Activated CD8-positive, alpha-beta T cell treated with anti-CD3 and anti-CD28 coated beads for 36 hours (primary cell): ENCODE measurements at regions not wholly inside any gene's neighbourhood (a gene's known extent, or its start where the extent isn't known, plus 50 kb on each side); places are given as distances from the start of the nearest gene placed in this dataset.

Experiments used
- ATAC-seq: fragments of 200-7000 bp; cut with Tn5 transposase; one replicate; pipeline ENCODE4 v1.10.0; 2021; ENCODE audit warnings: mild to moderate bottlenecking, moderate library complexity
- CTCF ChIA-PET: fragments of 350-600 bp; sonication (Branson Sonifier 250); formaldehyde crosslinking; loops from one replicate; lab custom pipeline; 2021; ENCODE audit warnings: antibody characterized with exemption; lab: Charles Lee
- POLR2A ChIA-PET: fragments of 350-600 bp; sonication (Branson Sonifier 250); formaldehyde crosslinking; loops from one replicate; lab custom pipeline; 2021; ENCODE audit warnings: antibody characterized with exemption; lab: Charles Lee
- DNase-seq: peaks from one replicate; pipeline ENCODE4 v3.0.0-alpha.2; 2020
- H3K27ac Mint-ChIP-seq: one replicate; pipeline ENCODE4 v1.8.0; 2021; ENCODE audit warnings: mild to moderate bottlenecking, mixed read lengths
- H3K27me3 Mint-ChIP-seq: one replicate; pipeline ENCODE4 v1.8.0; 2021; ENCODE audit warnings: mixed read lengths
- H3K36me3 Mint-ChIP-seq: one replicate; pipeline ENCODE4 v1.8.0; 2021; ENCODE audit warnings: low read depth, mixed read lengths
- H3K4me1 Mint-ChIP-seq: one replicate; pipeline ENCODE4 v1.8.0; 2021; ENCODE audit warnings: low read depth, mixed read lengths
- H3K4me3 Mint-ChIP-seq: one replicate; pipeline ENCODE4 v1.8.0; 2021; ENCODE audit warnings: mild to moderate bottlenecking, moderate library complexity, mixed read lengths
- H3K9me3 Mint-ChIP-seq: one replicate; pipeline ENCODE4 v1.8.0; 2021; ENCODE audit warnings: mixed read lengths
- CTCF ChIP-seq: fragments of 200-600 bp; IDR thresholded peaks from one replicate; pipeline ENCODE4 v1.8.0; 2022; ENCODE audit warnings: antibody characterized with exemption, mild to moderate bottlenecking
- intact Hi-C: fragments of 100-400 bp; cut with micrococcal nuclease; formaldehyde crosslinking; loops from one replicate; pipeline ENCODE4 v1.10.0; 2022

DNA sequence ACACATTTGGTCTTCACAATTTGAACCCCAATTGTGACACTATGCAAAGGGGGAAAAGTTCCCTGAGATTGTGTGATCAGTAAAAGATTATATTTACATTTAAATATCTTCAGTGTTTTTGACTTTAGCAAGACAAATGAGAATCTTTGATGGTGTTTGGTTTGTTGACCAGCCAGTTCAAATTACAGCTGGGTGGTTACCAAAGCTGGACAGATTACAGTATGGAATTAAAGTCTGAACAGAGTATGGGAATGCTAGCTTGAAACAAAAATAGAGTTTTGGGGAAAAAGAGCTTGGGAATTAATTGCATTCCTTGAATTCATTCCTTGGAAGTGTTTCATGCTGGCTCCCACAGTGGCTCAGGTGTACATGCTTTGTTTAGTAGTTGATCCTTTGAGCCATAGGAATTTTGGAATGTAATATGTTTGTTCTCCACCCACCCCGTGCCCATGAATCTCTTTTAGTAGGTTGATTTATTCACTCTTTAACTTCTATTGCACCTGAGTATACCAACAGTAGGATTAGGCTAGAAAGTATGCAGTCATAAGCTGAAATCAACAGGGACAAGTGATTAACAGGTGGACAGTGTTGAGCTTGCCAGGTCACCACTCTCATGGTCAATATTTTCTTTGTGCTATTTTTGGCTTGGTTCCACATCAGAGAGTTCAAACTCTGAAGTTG lies 81.1 kb upstream of the HELT start:
- Mint-ChIP-seq H3K36me3 (no peaks in the 10 kb centered on the region), H3K4me1 (no peaks in the 10 kb centered on the region), H3K4me3 (no peak overlapping the region), H3K9me3 (no peaks in the 10 kb centered on the region), H3K27ac (no peak overlapping the region), H3K27me3 (peaks cover 6% of the 10 kb centered on the region)
- intact Hi-C loops: no loop called here
- TF ChIP-seq CTCF: no peak
- ATAC-seq (no peak), DNase-seq (no peak)
- ChIA-PET CTCF (interaction anchor here (1.1 to 1.3 kb wide), 2 partner anchors 12 to 17 kb away, joined by 3 to 4 read pairs; no protein-coding TSS in a partner anchor), POLR2A (no interaction called here)

DNA sequence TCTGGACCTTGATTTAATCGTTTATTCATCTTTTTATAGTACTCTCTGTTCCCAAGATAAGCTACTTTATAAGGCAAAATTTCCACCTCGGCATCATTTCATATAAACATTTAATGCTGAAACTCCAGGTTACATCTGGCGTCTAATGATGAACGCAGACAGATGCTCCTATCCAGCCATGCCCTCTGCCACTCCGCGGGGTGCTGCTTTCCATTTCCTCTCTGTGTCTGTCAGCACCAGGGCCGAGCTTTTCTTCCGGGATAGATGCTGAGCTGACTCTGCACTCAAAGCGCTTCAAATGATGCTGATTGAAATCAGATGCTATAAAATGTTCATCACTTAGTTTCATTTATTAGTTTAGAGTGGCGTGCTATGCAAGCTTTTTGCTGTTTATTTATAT lies 80.5 kb upstream of the HELT start:
- no peak for ATAC-seq

DNA sequence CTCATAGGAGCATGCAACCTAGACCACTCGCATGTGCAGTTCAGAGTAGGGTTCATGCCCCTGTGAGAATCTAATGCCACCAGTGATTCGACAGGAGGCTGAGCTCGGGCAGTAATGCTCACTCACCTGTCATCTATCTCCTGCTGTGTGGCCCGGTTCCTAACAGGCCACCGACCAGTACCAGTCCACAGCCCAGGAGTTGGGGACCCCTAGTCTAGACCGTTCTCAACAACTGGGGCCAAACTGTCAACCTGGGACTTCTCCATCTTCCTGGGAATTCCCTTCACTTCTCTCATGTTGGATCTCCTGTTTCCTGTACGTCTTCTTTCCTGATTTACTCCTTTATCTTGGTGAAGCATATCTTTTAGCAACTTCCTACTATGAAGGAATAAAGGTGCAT lies 79.4 kb upstream of the HELT start:
- ATAC-seq: no peak
- Mint-ChIP-seq H3K27me3 (peaks cover 6% of the 10 kb centered on the region), H3K4me3 (no peak overlapping the region), H3K27ac (no peak overlapping the region), H3K9me3 (no peaks in the 10 kb centered on the region), H3K36me3 (no peaks in the 10 kb centered on the region), H3K4me1 (no peaks in the 10 kb centered on the region)
- intact Hi-C loops: no loop called here
- ChIA-PET CTCF (no interaction called here), POLR2A (interaction anchor here (1.1 kb wide), 1 partner anchor 66 kb away, joined by 6 read pairs; no protein-coding TSS in a partner anchor)
- no peak for DNase-seq
- TF ChIP-seq CTCF: no peak

More for the DNA sequence above, 80.5 kb upstream of the HELT start:
- Mint-ChIP-seq H3K36me3 (no peaks in the 10 kb centered on the region), H3K4me1 (no peaks in the 10 kb centered on the region), H3K4me3 (no peak overlapping the region), H3K27me3 (peaks cover 6% of the 10 kb centered on the region), H3K9me3 (no peaks in the 10 kb centered on the region), H3K27ac (no peak overlapping the region)
- DNase-seq: no peak
- ChIA-PET POLR2A (interaction anchor here (1.1 kb wide), 1 partner anchor 65 kb away, joined by 6 read pairs; no protein-coding TSS in a partner anchor), CTCF (interaction anchor here (1.1 to 1.3 kb wide), 2 partner anchors 13 to 18 kb away, joined by 3 to 4 read pairs; no protein-coding TSS in a partner anchor)
- TF ChIP-seq CTCF: no peak
- intact Hi-C loops: no loop called here

GRCh38 chr4:184939978-184940377 lies 78.3 kb upstream of the HELT start:
- H3K27me3 Mint-ChIP-seq: peaks cover 6% of the 10 kb centered on the region
- no peak for TF ChIP-seq CTCF
- ChIA-PET POLR2A (interaction anchor here (0.6 kb wide), 1 partner anchor 62 kb away, joined by 6 read pairs; no protein-coding TSS in a partner anchor), CTCF (no interaction called here)
- no peaks in the 10 kb centered on the region for H3K36me3 Mint-ChIP-seq
- H3K4me1 Mint-ChIP-seq: no peaks in the 10 kb centered on the region
- H3K4me3 Mint-ChIP-seq: no peak overlapping the region
- intact Hi-C loops: no loop called here
- no peak overlapping the region for H3K27ac Mint-ChIP-seq
- no peak for DNase-seq
- no peaks in the 10 kb centered on the region for H3K9me3 Mint-ChIP-seq
- no peak for ATAC-seq

GRCh38 chr4:184940500-184940899 lies 77.8 kb upstream of the HELT start:
- POLR2A ChIA-PET: interaction anchor here (0.6 kb wide), 1 partner anchor 62 kb away, joined by 6 read pairs; no protein-coding TSS in a partner anchor
- peaks cover 6% of the 10 kb centered on the region for H3K27me3 Mint-ChIP-seq
- no peak overlapping the region for H3K4me3 Mint-ChIP-seq
- ATAC-seq (no peak), DNase-seq (no peak)
- H3K4me1 Mint-ChIP-seq: no peaks in the 10 kb centered on the region
- H3K36me3 Mint-ChIP-seq: no peaks in the 10 kb centered on the region
- intact Hi-C loops: no loop called here
- TF ChIP-seq CTCF: no peak
- no peaks in the 10 kb centered on the region for H3K9me3 Mint-ChIP-seq
- H3K27ac Mint-ChIP-seq: no peak overlapping the region
- CTCF ChIA-PET: no interaction called here
